ENCODE measurements at regions not wholly inside any gene's neighbourhood (a gene's known extent, or its start where the extent isn't known, plus 50 kb on each side); places are given as distances from the start of the nearest gene placed in this dataset.

GRCh38 chr4:120286813-120287212 is 220.2 kb upstream of the MAD2L1 start:
- ATAC-seq, result no peak
- TF ChIP-seq STAG1 (CRISPR knock-in tag; IDR thresholded peaks at IDR 0.05) (0 out of 2 replicates have a peak, but pooled peaks have one; percentile 11), ZNF747 (CRISPR knock-in tag; IDR thresholded peaks at IDR 0.05; ENCODE audit: borderline replicate concordance) (no peak)
- Histone ChIP-seq H3K4me3 (replicated peaks in 1 of 3; ENCODE audit: insufficient read depth in 1 of 3, low read depth in 2 of 3, low read length in 3 of 3) (no peak overlapping the region), H3K4me1 (ENCODE audit: insufficient read depth, low read length) (no peaks in the 10 kb centered on the region), H3K4me2 (ENCODE audit: low read depth, low read length) (no peak overlapping the region), H4K20me1 (ENCODE audit: insufficient read depth, low read length) (no peaks in the 10 kb centered on the region), H3K9ac (ENCODE audit: insufficient read depth, low read depth, low read length) (no peak overlapping the region), H3K27me3 (ENCODE audit: control insufficient read depth in 1 of 2, insufficient read depth in 2 of 2, low read length in 2 of 2) (no peaks in the 10 kb centered on the region), H3K9me3 (ENCODE audit: low read length) (no peaks in the 10 kb centered on the region), H3K27ac (ENCODE audit: extremely low read length, insufficient read depth, low read length) (no peak overlapping the region), H3K79me2 (ENCODE audit: insufficient read depth, low read length) (no peaks in the 10 kb centered on the region), H3K36me3 (replicated peaks in 1 of 2; ENCODE audit: control insufficient read depth in 1 of 2, insufficient read depth in 2 of 2, low read length in 2 of 2) (no peaks in the 10 kb centered on the region), H2AFZ (ENCODE audit: low read length) (no peak overlapping the region)
- ChIA-PET POLR2A (no interaction called here), CTCF (ENCODE audit: low intra/inter-chr PET ratio, low total read pairs) (no interaction called here)
- no peak for FAIRE-seq
- in situ Hi-C loops (cut with HindIII; ENCODE audit: extremely low pct_ligation_motif_present, low pct_unique_long_range_greater_than_20kb) (no loop called here), intact Hi-C loops (cut with micrococcal nuclease; ENCODE audit: unreplicated experiment) (loop anchor here (10.0 kb wide), 1 partner anchor 132 kb away; no protein-coding TSS in a partner anchor)
- BruUV-seq (replicated peaks), result no TSS peak
- no peak for DNase-seq (ENCODE audit: low spot score)
- WGBS (ENCODE audit: low lambda C conversion rate), result 18% methylated on average over 2 of the region's 2 CpGs

DNA sequence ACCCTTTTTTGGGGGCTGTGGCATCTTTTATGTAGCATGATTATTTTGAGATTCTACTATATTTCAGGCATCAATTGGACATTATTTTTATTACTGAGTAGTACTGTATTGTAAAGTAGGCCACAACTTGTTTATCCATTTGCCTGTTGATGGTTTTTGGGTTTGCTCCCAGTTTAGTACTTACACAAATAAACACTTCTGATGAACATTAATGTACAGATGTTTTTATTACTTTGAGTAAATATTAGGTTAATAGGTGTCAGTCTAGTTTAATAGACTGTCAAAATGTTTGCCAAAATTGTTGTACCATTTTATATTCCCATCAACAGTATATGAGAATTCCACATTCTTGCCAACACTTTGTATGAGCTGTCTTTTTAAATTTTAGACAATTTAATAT is 214.9 kb upstream of the MAD2L1 start:
- intact Hi-C loops (cut with micrococcal nuclease; ENCODE audit: unreplicated experiment), result loop anchor here (10.0 kb wide), 1 partner anchor 127 kb away; no protein-coding TSS in a partner anchor

More for the DNA sequence above, 214.9 kb upstream of the MAD2L1 start:
- BruUV-seq (replicated peaks), result no TSS peak
- POLR2A ChIA-PET, result no interaction called here
- H4K20me1 ChIP-seq (ENCODE audit: insufficient read depth, low read length), result no peaks in the 10 kb centered on the region
- no peak overlapping the region for H3K27ac ChIP-seq (ENCODE audit: extremely low read length, insufficient read depth, low read length)
- H3K27me3 ChIP-seq (ENCODE audit: control insufficient read depth in 1 of 2, insufficient read depth in 2 of 2, low read length in 2 of 2), result no peaks in the 10 kb centered on the region
- no peak overlapping the region for H3K4me2 ChIP-seq (ENCODE audit: low read depth, low read length)
- TF ChIP-seq ZNF558 (CRISPR knock-in tag; IDR thresholded peaks at IDR 0.05; ENCODE audit: borderline replicate concordance) (no peak), HNRNPH1 (optimal IDR thresholded peaks at IDR 0.05; ENCODE audit: low read depth, low read length) (no peak), ADNP (CRISPR knock-in tag; IDR thresholded peaks at IDR 0.05) (no peak), ZNF790 (CRISPR knock-in tag; IDR thresholded peaks at IDR 0.05; ENCODE audit: borderline replicate concordance) (no peak), ZNF124 (CRISPR knock-in tag; IDR thresholded peaks at IDR 0.05) (no peak), TRIM24 (CRISPR knock-in tag; IDR thresholded peaks at IDR 0.05) (no peak), ZFP36L1 (CRISPR knock-in tag; IDR thresholded peaks at IDR 0.05) (no peak), NCOR1 (IDR thresholded peaks at IDR 0.05; ENCODE audit: borderline replicate concordance, low read length) (no peak)
- no peak overlapping the region for H2AFZ ChIP-seq (ENCODE audit: low read length)
- ATAC-seq (no peak), FAIRE-seq (no peak), DNase-seq (ENCODE audit: low spot score) (no peak)
- H3K9ac ChIP-seq (ENCODE audit: insufficient read depth, low read depth, low read length), result no peak overlapping the region
- no peaks in the 10 kb centered on the region for H3K9me3 ChIP-seq (ENCODE audit: low read length)
- H3K4me3 ChIP-seq (replicated peaks in 1 of 3; ENCODE audit: insufficient read depth in 1 of 3, low read depth in 2 of 3, low read length in 3 of 3), result no peak overlapping the region
- no peaks in the 10 kb centered on the region for H3K36me3 ChIP-seq (replicated peaks in 1 of 2; ENCODE audit: control insufficient read depth in 1 of 2, insufficient read depth in 2 of 2, low read length in 2 of 2)
- in situ Hi-C loops (cut with HindIII; ENCODE audit: extremely low pct_ligation_motif_present, low pct_unique_long_range_greater_than_20kb), result no loop called here
- H3K4me1 ChIP-seq (ENCODE audit: insufficient read depth, low read length), result no peaks in the 10 kb centered on the region
- H3K79me2 ChIP-seq (ENCODE audit: insufficient read depth, low read length), result no peaks in the 10 kb centered on the region
- CTCF ChIA-PET (ENCODE audit: low intra/inter-chr PET ratio, low total read pairs), result no interaction called here

All from HepG2 (cell line).